ENCODE measurements at regions not wholly inside any gene's neighbourhood (a gene's known extent, or its start where the extent isn't known, plus 50 kb on each side); places are given as distances from the start of the nearest gene placed in this dataset.
"Not testable (repeated sequence)": the region's sequence is repeated elsewhere in the genome, so short reads cannot be mapped to it uniquely, and the experiment has no call there.

DNA sequence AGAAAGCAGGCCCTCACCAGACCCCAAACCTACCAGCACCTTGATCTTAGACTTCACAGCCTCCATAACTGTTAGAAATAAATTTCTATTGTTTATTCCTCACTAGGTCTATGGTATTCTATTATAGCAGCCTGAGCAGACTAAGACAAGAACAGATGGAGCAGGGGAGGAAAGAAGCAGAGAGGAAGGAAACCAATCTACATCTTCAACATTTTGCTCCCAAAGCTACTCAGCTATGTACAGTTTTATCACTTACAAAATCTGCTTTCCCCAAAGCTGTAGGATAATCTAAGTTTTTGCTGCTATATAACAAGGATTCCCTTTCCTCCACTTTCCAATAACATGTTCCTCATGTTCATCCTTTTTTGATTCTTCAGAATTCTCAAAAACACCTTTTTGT is 274.4 kb upstream of the CHAC2 start:
- no peak for DNase-seq

- DNase-seq = peak in 31 of 51 donors; percentile 1 to 77 (median 13)
Observed at GRCh38 chr2:53490659-53491058, 276.9 kb upstream of the CHAC2 start.

GRCh38 chr2:53486185-53486899 is 281.3 kb upstream of the CHAC2 start:
- not testable (repeated sequence) for DNase-seq

DNA sequence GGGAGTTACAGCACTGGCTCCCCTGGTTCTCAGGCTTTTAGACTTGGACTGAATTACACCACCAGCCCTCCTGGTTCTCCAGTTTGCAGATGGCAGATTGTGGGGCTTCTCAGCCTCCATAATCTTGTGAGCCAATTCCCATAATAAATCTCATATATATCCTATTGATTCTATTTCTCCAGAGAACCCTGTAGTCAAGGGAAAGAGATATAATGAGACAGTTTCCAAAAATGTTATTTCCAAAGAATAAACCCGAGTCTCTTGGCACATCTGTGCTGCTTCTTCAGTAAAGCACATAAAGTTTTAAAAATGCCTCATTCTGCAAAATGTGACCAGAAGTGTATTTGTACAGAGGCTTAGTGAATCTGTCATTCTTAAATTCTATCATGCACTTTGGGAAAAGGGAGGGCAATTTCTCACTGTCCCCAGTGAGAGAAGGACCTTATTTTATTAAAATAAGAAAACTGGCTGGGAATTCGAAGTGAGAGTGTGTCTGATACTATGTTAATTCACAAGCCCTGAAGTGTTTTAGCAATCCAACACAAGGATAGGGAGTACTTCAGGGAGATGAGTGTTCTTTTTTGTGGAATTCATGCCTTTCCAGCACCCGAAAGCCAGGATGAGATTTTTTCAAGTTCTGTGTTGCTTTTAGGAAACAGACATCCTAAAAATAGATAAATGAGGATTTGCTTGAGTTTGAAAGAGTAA is 282.4 kb upstream of the CHAC2 start:
- DNase-seq = no peak

GRCh38 chr2:53484531-53484930 is 283.1 kb upstream of the CHAC2 start:
- DNase-seq = no peak

- no peak for DNase-seq
Observed at GRCh38 chr2:53477517-53477916, 290.1 kb upstream of the CHAC2 start.

GRCh38 chr2:53476834-53477233 is 290.8 kb upstream of the CHAC2 start:
- no peak for DNase-seq

DNA sequence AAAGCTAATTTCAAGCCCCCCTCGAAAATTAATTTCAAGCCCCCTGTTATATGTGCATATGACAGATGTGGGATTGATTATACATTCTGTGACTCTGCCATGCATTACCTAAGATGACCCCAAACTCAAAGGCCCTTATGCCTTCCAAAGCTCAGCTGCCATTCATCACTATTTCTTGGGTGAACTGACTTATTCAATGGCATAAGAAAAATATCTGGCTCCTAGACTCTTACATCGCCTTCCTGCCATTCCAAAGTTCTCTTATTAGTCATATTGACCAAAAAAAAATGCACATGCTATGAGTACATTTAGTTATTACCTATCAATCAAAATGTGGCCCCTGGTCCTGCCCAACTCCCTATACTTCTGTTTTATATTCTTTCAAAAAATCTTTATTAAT is 291.8 kb upstream of the CHAC2 start:
- no peak for DNase-seq

DNA sequence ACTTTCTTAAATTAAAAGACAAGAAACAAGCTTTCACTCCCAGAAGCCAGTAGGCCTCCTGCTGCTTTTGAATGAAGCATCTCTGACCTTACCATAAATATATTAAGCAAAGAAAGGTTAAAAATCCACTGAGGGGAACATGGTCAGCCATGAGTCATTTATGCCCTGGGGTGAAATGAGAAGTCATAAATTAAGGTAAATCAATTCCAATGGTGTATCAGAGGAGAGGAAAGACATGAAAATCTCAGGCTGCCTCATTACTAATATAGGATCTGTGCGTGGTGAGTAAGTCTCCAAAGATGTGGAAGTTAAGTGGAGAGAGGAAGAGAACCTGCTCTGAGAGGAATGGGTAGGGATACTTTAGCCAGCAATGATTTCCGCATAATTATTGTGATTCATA is 292.3 kb upstream of the CHAC2 start:
- DNase-seq = no peak

GRCh38 chr2:53474914-53475313 is 292.7 kb upstream of the CHAC2 start:
- DNase-seq = no peak

DNA sequence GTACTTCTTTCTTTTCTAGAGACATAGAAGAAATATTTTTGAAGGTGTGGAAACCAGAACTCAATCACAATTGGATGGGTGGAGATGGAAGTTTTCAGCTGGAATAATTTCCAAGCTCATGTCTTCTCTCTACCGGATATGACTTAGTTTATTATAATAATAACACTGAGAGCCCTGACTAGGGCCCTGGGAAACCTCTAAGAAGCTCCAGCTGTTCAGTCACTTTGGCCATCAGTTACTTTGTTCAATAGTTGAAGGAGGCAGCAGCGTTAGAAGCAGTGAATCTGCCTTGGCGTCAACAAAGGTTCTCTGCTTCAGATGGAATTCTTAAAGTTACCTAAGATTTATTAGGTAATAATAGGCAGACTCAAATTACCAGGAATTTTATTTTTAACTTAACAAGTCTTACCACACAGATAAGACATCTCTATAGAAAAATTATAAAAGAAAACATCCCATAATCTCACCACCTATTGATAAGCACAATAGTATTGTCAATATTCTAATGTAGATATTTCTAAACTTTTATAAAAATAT is 293.8 kb upstream of the CHAC2 start:
- DNase-seq = no peak

DNA sequence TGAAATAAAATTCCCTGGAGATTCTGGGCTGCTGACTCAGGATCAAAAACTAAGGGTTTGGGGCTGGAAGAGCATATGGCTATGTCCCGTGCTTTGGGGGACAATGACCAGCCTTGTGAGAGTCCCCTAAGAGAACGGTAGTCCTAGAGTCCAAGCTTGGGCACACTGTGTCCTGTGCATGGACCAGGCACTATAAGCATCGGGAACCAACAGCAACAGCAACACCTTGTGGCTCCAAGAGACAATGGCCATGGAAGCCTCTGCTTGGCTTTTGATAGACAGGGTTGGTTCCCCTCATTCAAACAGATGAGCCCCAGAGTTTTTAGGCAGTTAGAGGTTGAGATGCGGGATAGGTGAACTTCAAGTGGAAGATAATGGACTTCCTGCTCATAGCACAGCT is 294.4 kb upstream of the CHAC2 start:
- DNase-seq = no peak

- DNase-seq = peak in 1 of 51 donors; percentile 10
Observed at GRCh38 chr2:53467467-53468180, 300.0 kb upstream of the CHAC2 start.

GRCh38 chr2:53463806-53464726 is 303.5 kb upstream of the CHAC2 start:
- DNase-seq = peak in 1 of 51 donors; percentile 20

DNA sequence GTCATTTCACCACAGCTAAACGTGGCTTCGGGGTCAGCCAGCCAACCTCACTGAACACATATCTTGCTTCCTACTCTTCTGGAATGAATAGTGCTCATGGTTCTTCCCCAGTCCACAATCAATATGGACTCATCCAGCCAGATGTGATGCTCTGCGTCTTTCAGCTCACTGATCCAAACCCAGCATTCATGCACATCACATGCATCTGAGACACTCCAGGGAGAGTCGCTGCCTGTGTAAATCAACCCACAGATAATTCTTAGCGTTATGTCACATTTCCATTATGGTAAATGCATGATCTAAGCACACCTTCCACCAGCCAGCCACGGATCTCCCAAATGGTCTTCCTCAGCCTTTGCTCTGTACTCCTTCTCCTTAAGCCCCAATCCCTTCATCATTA is 306.7 kb upstream of the CHAC2 start:
- no peak for DNase-seq

- DNase-seq = no peak
Observed at GRCh38 chr2:53460347-53460746, 307.3 kb upstream of the CHAC2 start.

DNA sequence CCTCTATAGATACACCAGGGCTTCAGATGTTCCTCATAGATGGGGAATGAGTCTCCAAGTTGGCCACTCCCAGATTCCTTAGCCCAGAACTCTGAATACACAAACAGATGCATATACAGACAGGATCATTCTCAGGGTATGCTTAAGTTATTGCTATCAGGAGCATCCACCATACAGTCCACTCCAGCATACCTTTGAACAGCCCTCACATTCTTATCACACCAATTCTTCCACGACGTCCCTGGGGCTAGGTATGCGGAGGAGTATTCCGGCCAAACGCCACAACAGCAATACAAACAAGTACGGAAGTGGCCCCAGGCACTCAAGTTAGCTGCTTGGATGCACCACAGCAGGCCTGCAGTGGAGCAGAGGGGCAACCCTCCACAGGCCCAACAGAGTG is 312.5 kb upstream of the CHAC2 start:
- no peak for DNase-seq

DNA sequence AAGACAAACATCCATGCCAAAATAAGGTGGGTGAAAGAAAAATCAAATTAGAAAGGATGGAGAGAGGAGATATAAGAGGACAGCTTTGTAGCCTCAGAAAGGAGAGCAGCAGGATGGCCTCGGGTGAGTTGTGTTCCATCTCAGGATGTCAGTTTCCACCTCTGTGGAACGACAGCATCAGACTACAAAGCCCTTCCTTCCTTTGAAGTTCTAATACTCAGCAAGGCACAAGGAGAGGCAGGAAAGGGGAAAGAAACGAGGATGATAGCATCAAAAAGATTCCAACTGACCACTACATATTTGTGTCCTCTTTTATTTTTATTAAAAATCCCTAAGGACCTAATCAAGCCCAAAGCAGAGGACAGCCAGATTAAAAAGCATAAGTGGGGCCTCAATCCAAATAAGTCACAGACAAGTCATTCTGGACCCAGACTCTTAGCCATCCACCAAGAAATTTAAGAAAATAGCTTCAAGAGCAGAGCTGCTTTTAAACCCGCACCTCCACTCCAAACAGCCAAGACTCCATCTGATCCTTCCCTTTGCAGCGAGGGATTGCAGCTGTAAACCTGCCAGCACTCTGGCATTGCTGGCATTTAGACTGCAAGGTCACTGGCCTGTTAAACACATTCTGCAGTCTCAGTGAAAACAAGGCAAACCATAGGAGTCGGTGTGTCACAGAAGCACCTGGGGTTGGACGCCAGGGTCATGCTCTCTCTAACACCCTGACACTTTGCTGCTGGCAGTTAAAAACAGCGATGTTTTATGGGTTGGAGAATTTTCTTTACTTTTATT is 314.5 kb upstream of the CHAC2 start:
- peak in 4 of 51 donors; percentile 4 to 12 (median 8) for DNase-seq

DNA sequence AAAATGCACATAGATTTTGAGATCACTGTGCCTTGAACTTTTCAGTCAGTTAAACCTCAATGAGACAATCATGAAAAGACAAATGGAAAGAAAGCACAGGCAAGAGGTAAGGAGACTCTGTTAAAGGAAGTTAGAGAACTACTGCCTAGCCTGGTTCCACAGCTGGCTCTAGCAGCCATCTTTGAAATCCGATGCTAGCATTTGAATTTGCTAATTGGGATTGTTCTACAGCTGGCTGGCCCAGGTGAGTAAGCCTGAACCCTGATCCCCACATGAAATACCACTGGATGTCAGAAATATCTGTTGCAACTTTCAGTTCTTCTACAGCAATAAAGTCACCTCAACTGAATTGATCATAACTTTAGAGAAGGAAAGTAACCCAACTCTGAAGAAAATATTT is 315.2 kb upstream of the CHAC2 start:
- no peak for DNase-seq

DNA sequence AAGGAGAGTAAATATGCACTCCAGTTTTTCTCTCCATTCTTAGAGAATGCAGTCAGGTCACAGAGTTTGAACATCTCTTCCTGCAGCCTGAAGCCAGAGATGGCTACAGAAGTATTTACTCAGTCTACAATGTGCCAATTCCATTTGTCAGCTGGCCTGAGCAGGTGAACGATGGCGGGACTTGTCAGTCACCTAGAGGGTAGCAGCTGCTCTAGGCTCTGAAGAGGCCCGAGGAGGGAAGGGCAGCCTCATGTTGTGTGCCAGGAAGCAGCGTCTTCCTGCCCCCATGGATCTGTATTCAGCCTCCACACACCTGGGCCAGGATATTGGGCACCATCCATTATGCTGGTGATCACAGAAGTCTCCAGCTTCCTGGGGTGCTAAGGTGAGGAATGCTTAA is 316.7 kb upstream of the CHAC2 start:
- DNase-seq = no peak

Data from hypothalamus (tissue), 51 donors.